ENCODE measurements at regions not wholly inside any gene's neighbourhood (a gene's known extent, or its start where the extent isn't known, plus 50 kb on each side); places are given as distances from the start of the nearest gene placed in this dataset.
"Not testable (repeated sequence)": the region's sequence is repeated elsewhere in the genome, so short reads cannot be mapped to it uniquely, and the experiment has no call there.

DNA sequence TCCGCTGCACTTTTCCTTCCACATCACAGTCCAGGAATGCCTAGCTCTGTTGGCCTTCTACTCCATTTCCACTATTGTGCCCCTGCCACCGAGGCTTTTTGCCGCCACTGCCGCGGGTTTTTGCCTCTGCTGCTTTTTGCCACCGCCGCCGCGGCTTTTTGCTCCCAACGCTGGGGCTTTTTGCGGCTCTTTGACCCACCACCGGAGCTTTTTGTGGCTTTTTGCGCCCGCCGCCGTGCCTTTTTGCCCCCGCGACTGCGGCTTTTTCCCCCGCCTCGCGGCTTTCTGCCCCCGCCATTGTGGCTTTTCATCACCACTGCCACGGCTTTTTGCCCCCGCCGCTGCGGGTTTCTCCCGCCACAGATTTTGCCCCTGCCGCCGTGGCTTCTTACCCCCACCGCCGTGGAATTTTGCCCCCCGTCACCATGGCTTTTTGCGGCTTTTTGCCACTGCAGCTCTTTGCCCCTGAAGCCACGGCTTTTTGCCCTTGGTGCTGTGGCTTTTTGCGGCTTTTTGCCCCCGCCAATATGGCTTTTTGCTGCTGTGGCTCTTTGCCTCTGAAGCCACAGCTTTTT lies 2798.7 kb upstream of the TEKT4 start:
- Histone ChIP-seq H3K9ac (ENCODE audit: low read depth, low read length) (no peak overlapping the region), H3K4me1 (ENCODE audit: insufficient read depth, low read length) (no peaks in the 10 kb centered on the region), H3K9me3 (ENCODE audit: insufficient read depth, low read depth, low read length) (peaks cover 35% of the 10 kb centered on the region), H3K36me3 (ENCODE audit: insufficient read depth, low read length) (no peaks in the 10 kb centered on the region), H3K4me3 (ENCODE audit: low read length) (no peak overlapping the region), H3K27ac (ENCODE audit: low read depth, low read length) (no peak overlapping the region), H3K27me3 (ENCODE audit: insufficient read depth, low read length) (no peaks in the 10 kb centered on the region)
- WGBS, result 93% methylated on average over 37 of the region's 37 CpGs

GRCh38 chr2:92073036-92073814 lies 2798.0 kb upstream of the TEKT4 start:
- 95% methylated on average over 60 of the region's 60 CpGs for WGBS
- no peaks in the 10 kb centered on the region for H3K36me3 ChIP-seq (ENCODE audit: insufficient read depth, low read length)
- H3K9me3 ChIP-seq (ENCODE audit: insufficient read depth, low read depth, low read length), result peaks cover 37% of the 10 kb centered on the region
- no peak overlapping the region for H3K9ac ChIP-seq (ENCODE audit: low read depth, low read length)
- no peaks in the 10 kb centered on the region for H3K27me3 ChIP-seq (ENCODE audit: insufficient read depth, low read length)
- no peak overlapping the region for H3K27ac ChIP-seq (ENCODE audit: low read depth, low read length)
- H3K4me3 ChIP-seq (ENCODE audit: low read length), result no peak overlapping the region
- H3K4me1 ChIP-seq (ENCODE audit: insufficient read depth, low read length), result no peaks in the 10 kb centered on the region

GRCh38 chr2:92073815-92074548 lies 2797.2 kb upstream of the TEKT4 start:
- Histone ChIP-seq H3K27ac (ENCODE audit: low read depth, low read length) (no peak overlapping the region), H3K4me3 (ENCODE audit: low read length) (no peak overlapping the region), H3K4me1 (ENCODE audit: insufficient read depth, low read length) (no peaks in the 10 kb centered on the region), H3K9me3 (ENCODE audit: insufficient read depth, low read depth, low read length) (peaks cover 45% of the 10 kb centered on the region), H3K9ac (ENCODE audit: low read depth, low read length) (no peak overlapping the region), H3K27me3 (ENCODE audit: insufficient read depth, low read length) (no peaks in the 10 kb centered on the region), H3K36me3 (ENCODE audit: insufficient read depth, low read length) (no peaks in the 10 kb centered on the region)
- WGBS, result 96% methylated on average over 45 of the region's 45 CpGs

- Histone ChIP-seq H3K9me3 (ENCODE audit: insufficient read depth, low read depth, low read length) (peaks cover 50% of the 10 kb centered on the region), H3K27me3 (ENCODE audit: insufficient read depth, low read length) (no peaks in the 10 kb centered on the region), H3K27ac (ENCODE audit: low read depth, low read length) (no peak overlapping the region), H3K9ac (ENCODE audit: low read depth, low read length) (no peak overlapping the region), H3K4me1 (ENCODE audit: insufficient read depth, low read length) (no peaks in the 10 kb centered on the region), H3K36me3 (ENCODE audit: insufficient read depth, low read length) (no peaks in the 10 kb centered on the region), H3K4me3 (ENCODE audit: low read length) (no peak overlapping the region)
- 94% methylated on average over 29 of the region's 29 CpGs for WGBS
These were observed 2796.7 kb upstream of the TEKT4 start for GRCh38 chr2:92074549-92074898.

DNA sequence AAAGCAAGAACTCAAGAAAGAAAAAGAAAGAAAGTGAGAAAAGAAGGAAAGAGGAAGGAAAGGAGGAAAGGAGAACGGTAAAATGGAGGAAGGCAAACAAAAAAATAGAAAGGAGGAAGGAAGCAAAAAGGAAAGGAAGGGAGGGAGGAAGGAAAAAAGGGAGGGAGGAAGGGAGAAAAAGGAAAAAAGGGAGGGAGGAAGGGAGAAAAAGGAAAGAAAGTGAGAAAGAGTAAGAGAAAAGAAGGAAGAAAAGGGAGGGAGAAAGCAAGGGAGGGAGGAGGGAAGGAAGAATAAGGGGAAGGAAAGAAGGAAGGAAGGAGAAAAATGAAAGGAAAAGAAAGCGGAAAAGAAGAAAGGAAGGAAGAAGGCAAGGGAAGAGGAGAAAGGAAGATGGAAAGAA lies 2795.9 kb upstream of the TEKT4 start:
- H3K4me3 ChIP-seq (ENCODE audit: low read length); H3K4me1 ChIP-seq (ENCODE audit: insufficient read depth, low read length); H3K36me3 ChIP-seq (ENCODE audit: insufficient read depth, low read length); H3K27me3 ChIP-seq (ENCODE audit: insufficient read depth, low read length); H3K27ac ChIP-seq (ENCODE audit: low read depth, low read length); H3K9ac ChIP-seq (ENCODE audit: low read depth, low read length): not testable (repeated sequence)
- WGBS, result 86% methylated on average over 2 of the region's 2 CpGs
- H3K9me3 ChIP-seq (ENCODE audit: insufficient read depth, low read depth, low read length), result peaks cover 54% of the 10 kb centered on the region

All from HUES64 (cell line).